Fibroblast of the conjunctiva (primary cell): ENCODE measurements at regions not wholly inside any gene's neighbourhood (a gene's known extent, or its start where the extent isn't known, plus 50 kb on each side); places are given as distances from the start of the nearest gene placed in this dataset.

Experiments used
- DNase-seq: peaks from one replicate; pipeline ENCODE4 v3.0.0-alpha.2; 2010; ENCODE audit warnings: low read depth

DNA sequence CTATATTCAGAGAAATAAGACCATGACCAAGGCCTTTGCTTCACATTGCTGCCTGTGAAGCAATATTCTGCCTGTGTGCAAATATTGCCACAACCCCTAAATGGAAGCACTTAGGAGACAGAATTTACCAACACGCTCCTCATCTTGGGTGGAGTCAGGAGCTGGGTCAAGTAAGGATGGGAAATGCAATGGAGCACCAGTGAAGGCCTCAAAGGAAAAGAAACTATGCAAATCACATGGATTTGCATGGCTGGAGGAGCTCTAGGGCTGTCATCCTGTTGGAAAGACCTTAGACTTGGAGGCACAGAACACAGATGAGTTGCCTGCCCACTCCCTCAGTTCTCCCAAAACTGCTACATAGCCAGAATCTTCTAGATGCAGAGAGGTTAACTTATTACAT is 435.5 kb downstream of the SIPA1L2 start:
- no peak for DNase-seq

- DNase-seq: no peak
These were observed 436.5 kb downstream of the SIPA1L2 start for GRCh38 chr1:232193451-232193783.

DNA sequence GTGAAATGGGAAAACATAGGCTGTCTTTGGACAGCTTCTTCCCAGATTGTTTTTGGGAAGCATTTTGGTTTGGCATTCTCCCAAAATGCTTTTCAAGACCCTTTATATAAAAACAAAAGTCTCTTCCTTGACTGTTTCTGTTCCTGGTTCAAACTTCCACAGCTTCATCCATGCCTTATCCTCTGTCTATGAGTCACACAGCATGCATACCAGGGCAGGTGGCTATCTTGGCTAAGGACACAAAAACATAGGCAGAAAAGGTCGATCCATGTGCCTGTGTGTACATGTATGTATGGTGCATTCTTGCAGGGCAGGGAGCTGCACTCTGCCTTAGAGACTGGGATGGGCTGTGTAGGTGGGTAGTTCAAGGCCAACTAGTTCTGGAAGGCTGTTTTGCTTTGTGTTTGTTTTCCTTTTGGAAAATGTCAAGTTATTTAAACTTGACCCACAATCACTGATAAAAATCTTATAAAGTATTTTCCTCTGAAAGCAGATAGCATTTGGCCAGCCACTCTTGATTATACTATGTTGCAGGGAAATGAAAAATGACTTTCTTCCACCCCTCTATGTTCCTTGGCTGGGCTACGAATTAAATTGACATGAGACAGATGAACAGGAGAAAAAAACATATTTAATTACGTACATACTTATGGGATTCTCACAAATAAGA is 437.0 kb downstream of the SIPA1L2 start:
- DNase-seq: no peak

- DNase-seq: no peak
These were observed 438.4 kb downstream of the SIPA1L2 start for GRCh38 chr1:232191560-232191959.

DNA sequence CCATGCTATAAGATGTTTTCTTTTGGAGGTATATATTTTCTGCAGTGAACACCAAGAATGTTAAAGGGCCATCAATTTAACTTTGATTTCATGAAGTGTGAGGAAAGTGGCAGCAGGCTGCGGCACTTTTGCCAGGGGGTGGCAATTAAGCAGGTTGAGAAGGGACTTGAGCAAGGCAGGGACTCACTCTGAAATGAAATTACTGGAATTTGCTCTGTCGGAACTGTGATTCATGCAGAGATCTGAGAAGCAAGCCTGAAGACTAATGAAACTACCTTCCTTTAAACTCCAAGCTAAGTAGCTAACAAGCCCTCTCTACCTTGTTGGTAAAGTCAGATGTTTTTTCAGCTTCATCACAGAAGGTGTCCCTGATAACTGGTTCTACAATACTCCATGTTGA is 441.6 kb downstream of the SIPA1L2 start:
- no peak for DNase-seq

DNA sequence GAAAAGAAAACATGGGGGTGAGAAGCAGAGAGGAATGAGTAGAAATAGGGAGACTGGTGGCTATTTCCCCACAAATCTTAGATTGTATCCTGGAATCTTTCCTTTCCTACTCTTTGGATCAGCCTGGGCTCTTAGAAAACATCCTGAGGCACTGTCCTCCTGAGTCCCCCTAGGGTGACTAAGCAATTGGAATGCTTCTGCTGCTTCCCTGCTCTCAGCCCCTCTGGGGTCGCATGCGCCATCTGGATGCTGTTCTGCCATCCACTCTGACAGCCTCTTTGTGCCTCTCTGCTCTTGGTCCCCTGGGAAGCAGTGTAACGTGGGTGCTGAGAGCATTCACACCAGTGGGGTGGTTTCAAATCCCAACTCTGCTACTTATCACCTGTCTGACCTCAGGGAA is 443.0 kb downstream of the SIPA1L2 start:
- DNase-seq: no peak

- no peak for DNase-seq
These were observed 445.1 kb downstream of the SIPA1L2 start for GRCh38 chr1:232184561-232185530.

DNA sequence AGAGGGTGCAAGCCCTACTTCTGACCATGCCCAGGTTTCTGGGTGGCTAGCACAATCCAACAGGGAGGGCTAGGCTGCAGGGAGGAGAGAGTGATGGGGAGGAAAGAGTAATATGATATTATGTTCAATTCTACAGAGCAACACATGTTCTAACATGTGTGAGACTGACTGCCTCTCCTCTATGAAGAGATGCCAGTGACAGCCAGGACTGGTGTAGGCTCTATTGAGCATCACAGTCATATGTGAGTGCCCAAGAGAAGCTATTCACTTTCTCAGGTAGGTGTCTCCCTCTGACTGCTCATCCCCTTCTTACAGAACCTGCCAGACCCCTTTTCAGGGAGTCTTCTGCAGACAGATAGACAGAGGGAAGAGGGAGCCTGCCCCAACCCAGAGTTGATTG is 446.1 kb downstream of the SIPA1L2 start:
- DNase-seq: no peak

DNA sequence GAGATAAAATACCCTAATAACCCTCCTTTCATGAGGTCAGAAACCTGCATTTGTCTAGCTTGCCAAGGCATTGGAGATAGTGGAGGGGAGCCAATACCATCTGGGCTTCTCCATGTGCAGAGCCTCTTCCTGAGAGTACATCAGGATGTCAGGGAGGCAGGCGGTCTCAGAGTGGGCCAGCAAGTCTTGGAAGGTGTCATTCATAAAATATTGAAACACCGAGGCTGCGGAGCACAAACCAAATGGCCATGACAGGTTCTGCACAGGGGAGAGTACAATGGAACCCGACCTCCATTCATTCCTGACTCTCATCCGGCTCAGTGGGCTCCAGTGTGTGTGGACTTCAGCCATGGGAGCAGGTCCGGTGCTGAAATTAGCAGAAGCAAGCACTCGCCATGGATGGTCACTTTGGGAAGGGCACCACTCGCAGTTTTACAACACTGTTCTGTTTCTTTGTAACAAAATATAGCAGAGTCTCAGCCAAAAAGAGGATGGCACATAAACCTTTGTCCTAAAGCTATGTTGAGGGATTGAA is 446.6 kb downstream of the SIPA1L2 start:
- DNase-seq: no peak

GRCh38 chr1:232182236-232182635 is 447.7 kb downstream of the SIPA1L2 start:
- DNase-seq: no peak

DNA sequence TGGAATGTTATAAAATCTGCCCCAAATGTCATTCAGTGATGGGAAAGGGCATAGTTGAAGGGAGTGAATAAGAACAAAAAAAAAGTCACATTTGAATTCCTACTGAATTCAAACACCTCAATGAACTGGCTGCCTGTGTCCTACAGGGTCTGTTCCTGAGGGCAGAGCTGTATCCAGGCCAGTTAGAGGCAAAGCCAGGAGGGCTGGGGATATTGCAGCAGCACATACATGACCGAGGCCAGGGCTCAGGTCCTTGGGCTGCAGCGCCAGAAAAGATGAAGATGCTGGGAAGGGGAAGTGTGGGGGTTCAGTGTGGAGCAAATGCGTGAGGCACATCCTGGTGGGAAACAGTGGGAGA is 449.2 kb downstream of the SIPA1L2 start:
- no peak for DNase-seq

- DNase-seq: no peak
These were observed 449.8 kb downstream of the SIPA1L2 start for GRCh38 chr1:232179896-232180778.

- no peak for DNase-seq
These were observed 451.7 kb downstream of the SIPA1L2 start for GRCh38 chr1:232178191-232178590.

DNA sequence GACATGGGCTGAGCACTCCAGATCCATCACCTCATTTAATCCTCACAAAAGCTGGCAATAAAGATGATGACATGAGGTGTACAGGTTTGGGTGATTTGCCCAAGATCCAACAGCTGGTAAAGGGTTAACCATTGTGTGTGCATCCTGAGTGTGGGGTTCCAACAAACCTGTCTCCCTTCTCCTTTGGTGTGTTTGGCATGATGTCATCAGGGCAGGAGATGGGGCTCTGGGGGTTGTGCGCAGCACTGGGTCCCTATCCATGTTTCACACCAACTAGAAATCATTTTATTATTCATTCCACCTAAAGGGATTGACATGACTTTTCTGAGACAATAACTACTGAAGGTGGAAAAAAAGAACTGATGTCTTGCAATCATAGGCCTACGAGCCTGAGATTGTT is 452.5 kb downstream of the SIPA1L2 start:
- no peak for DNase-seq

GRCh38 chr1:232176222-232176621 is 453.7 kb downstream of the SIPA1L2 start:
- no peak for DNase-seq

- no peak for DNase-seq
These were observed 455.6 kb downstream of the SIPA1L2 start for GRCh38 chr1:232174306-232174705.

DNA sequence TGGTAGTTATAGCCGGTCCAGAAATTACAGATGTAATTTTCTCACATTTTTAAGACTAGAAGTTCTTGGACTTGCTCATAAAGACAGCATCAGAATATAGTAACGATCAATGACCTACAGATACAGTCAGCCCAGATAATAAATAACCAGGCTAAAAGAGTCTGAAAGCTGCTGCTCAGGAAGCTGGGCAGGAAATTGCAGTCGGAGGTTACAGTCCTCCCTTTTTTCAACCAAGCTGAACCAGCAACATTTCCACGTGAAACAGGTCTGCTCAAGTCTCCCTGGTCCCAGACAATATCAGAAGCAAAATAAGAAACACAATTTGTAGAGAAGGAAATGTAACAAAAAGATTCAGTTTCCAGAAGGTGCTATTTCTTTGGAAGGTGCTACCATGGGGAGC is 457.4 kb downstream of the SIPA1L2 start:
- no peak for DNase-seq

- no peak for DNase-seq
These were observed 459.0 kb downstream of the SIPA1L2 start for GRCh38 chr1:232170909-232171308.

- no peak for DNase-seq
These were observed 460.5 kb downstream of the SIPA1L2 start for GRCh38 chr1:232169436-232169835.

DNA sequence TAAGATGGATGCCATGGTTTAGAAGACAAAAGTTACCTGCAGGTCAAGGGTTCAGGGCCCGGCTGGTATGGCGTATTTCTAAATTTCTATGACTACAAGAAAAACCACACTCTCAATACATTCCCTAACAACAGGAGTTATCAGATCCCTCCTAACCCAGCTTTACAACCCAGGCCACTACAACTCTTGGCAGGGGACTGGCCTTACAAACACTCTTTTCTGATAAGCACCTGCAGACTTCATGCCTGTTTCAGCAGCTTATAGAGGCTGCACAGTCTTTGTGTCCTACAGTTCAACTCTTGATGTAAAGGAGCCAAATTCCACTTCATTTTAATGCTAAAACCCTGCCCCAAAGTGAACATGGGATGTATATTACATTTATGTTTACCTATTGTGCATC is 461.4 kb downstream of the SIPA1L2 start:
- no peak for DNase-seq

- no peak for DNase-seq
These were observed 463.0 kb downstream of the SIPA1L2 start for GRCh38 chr1:232166942-232167341.
